MM.1S (cell line): ENCODE measurements at regions not wholly inside any gene's neighbourhood (a gene's known extent, or its start where the extent isn't known, plus 50 kb on each side); places are given as distances from the start of the nearest gene placed in this dataset.

ENCODE experiments used
- DNase-seq: peaks from one replicate; pipeline ENCODE4 v3.0.0-alpha.2; 2015
- H2AFZ ChIP-seq: fragments of 300-600 bp; sonication (generic); 2 replicates; pipeline ENCODE4 v1.6.0; 2016; ENCODE audit warnings: antibody characterized with exemption, low read length
- H3F3A ChIP-seq: fragments of 300-600 bp; sonication (generic); 2 replicates; pipeline ENCODE4 v1.6.1; 2016; ENCODE audit warnings: mild to moderate bottlenecking, antibody characterized with exemption, low read length, moderate library complexity, mixed read lengths; ENCODE audit not compliant: insufficient read depth
- H3K27ac ChIP-seq: fragments of 300-600 bp; sonication (generic); 2 replicates; pipeline ENCODE4 v1.5.1; 2016; ENCODE audit warnings: mild to moderate bottlenecking, low read length
- H3K27me3 ChIP-seq: fragments of 300-600 bp; sonication (generic); replicated peaks from 2 replicates; pipeline ENCODE4 v1.6.0; 2016; ENCODE audit warnings: low read length; ENCODE audit not compliant: insufficient read depth
- H3K36me3 ChIP-seq: fragments of 300-600 bp; sonication (generic); replicated peaks from 2 replicates; pipeline ENCODE4 v1.6.1; 2016; ENCODE audit warnings: mild to moderate bottlenecking, low read length, mixed read lengths; ENCODE audit not compliant: insufficient read depth
- H3K4me1 ChIP-seq: fragments of 300-600 bp; sonication (generic); 2 replicates; pipeline ENCODE4 v1.6.1; 2016; ENCODE audit warnings: low read length, mixed read lengths
- H3K4me2 ChIP-seq: fragments of 300-600 bp; sonication (generic); 2 replicates; pipeline ENCODE4 v1.6.0; 2016; ENCODE audit warnings: low read depth, low read length
- H3K4me3 ChIP-seq: fragments of 300-600 bp; sonication (generic); 2 replicates; pipeline ENCODE4 v1.5.1; 2016; ENCODE audit warnings: low read length, mixed read lengths
- H3K79me2 ChIP-seq: fragments of 300-600 bp; sonication (generic); 2 replicates; pipeline ENCODE4 v1.6.1; 2016; ENCODE audit warnings: mixed run types, low read length, mixed read lengths
- H3K9ac ChIP-seq: fragments of 300-600 bp; sonication (generic); 2 replicates; pipeline ENCODE4 v1.6.1; 2016; ENCODE audit warnings: low read length, mixed read lengths
- H3K9me2 ChIP-seq: fragments of 300-600 bp; sonication (generic); replicated peaks from 2 replicates; pipeline ENCODE4 v1.6.1; 2016; ENCODE audit warnings: mild to moderate bottlenecking, low read length, mixed read lengths; ENCODE audit not compliant: insufficient read depth
- H3K9me3 ChIP-seq: fragments of 300-600 bp; sonication (generic); replicated peaks from 2 replicates; pipeline ENCODE4 v1.6.1; 2016; ENCODE audit warnings: mild to moderate bottlenecking, low read length, mixed read lengths; ENCODE audit not compliant: insufficient read depth
- H4K20me1 ChIP-seq: fragments of 300-600 bp; sonication (generic); 2 replicates; pipeline ENCODE4 v1.6.1; 2016; ENCODE audit warnings: mild to moderate bottlenecking, low read length, moderate library complexity, mixed read lengths; ENCODE audit not compliant: insufficient read depth
- CTCF ChIP-seq: fragments of 300-600 bp; sonication (generic); IDR thresholded peaks from 2 replicates; pipeline ENCODE4 v1.5.1; 2016; ENCODE audit warnings: antibody characterized with exemption, low read length, mixed read lengths
- EZH2 ChIP-seq: fragments of 300-600 bp; sonication (generic); optimal IDR thresholded peaks from 2 replicates; pipeline ENCODE3; 2017; ENCODE audit warnings: low read depth, mild to moderate bottlenecking, antibody characterized with exemption, low read length, mixed read lengths
- EZH2phosphoT487 ChIP-seq: fragments of 300-600 bp; sonication (generic); IDR thresholded peaks from 2 replicates; pipeline ENCODE4 v1.6.1; 2018; ENCODE audit warnings: antibody characterized with exemption, low read length

- Histone ChIP-seq H3K27me3 (no peaks in the 10 kb centered on the region), H3K9me3 (no peaks in the 10 kb centered on the region), H3K9ac (no peak overlapping the region), H3K9me2 (no peaks in the 10 kb centered on the region), H3K4me1 (no peaks in the 10 kb centered on the region), H3K79me2 (no peaks in the 10 kb centered on the region), H2AFZ (no peak overlapping the region), H3K27ac (no peak overlapping the region), H4K20me1 (no peaks in the 10 kb centered on the region), H3K4me2 (no peak overlapping the region), H3K4me3 (no peak overlapping the region), H3K36me3 (no peaks in the 10 kb centered on the region), H3F3A (no peaks in the 10 kb centered on the region)
- TF ChIP-seq EZH2phosphoT487, result no peak
- TF ChIP-seq CTCF, result no peak
- no peak for TF ChIP-seq EZH2
- no peak for DNase-seq
Observed at GRCh38 chr2:16082276-16082675, 141.9 kb downstream of the MYCN start.

GRCh38 chr2:16081316-16082200, 141.2 kb downstream of the MYCN start:
- Histone ChIP-seq H3K9me2 (no peaks in the 10 kb centered on the region), H3K27ac (no peak overlapping the region), H3K79me2 (no peaks in the 10 kb centered on the region), H2AFZ (no peak overlapping the region), H3K27me3 (no peaks in the 10 kb centered on the region), H3K4me2 (no peak overlapping the region), H3K4me3 (no peak overlapping the region), H3K36me3 (no peaks in the 10 kb centered on the region), H3K9me3 (no peaks in the 10 kb centered on the region), H3K9ac (no peak overlapping the region), H3F3A (no peaks in the 10 kb centered on the region), H3K4me1 (no peaks in the 10 kb centered on the region), H4K20me1 (no peaks in the 10 kb centered on the region)
- DNase-seq, result no peak
- TF ChIP-seq CTCF, result no peak
- TF ChIP-seq EZH2, result no peak
- TF ChIP-seq EZH2phosphoT487, result no peak

- no peak overlapping the region for H3K27ac ChIP-seq
- H3K9me2 ChIP-seq, result no peaks in the 10 kb centered on the region
- H3F3A ChIP-seq, result no peaks in the 10 kb centered on the region
- no peak for DNase-seq
- H3K36me3 ChIP-seq, result no peaks in the 10 kb centered on the region
- no peak for TF ChIP-seq CTCF
- TF ChIP-seq EZH2phosphoT487, result no peak
- TF ChIP-seq EZH2, result no peak
- no peak overlapping the region for H3K4me3 ChIP-seq
- H3K4me2 ChIP-seq, result no peak overlapping the region
- H3K9ac ChIP-seq, result no peak overlapping the region
- no peaks in the 10 kb centered on the region for H3K9me3 ChIP-seq
- H3K79me2 ChIP-seq, result no peaks in the 10 kb centered on the region
- H4K20me1 ChIP-seq, result no peaks in the 10 kb centered on the region
- no peak overlapping the region for H2AFZ ChIP-seq
- no peaks in the 10 kb centered on the region for H3K27me3 ChIP-seq
- no peaks in the 10 kb centered on the region for H3K4me1 ChIP-seq
Observed at GRCh38 chr2:16080516-16080915, 140.2 kb downstream of the MYCN start.
